H1 (cell line): ENCODE measurements at regions not wholly inside any gene's neighbourhood (a gene's known extent, or its start where the extent isn't known, plus 50 kb on each side); places are given as distances from the start of the nearest gene placed in this dataset.

Experiments
- CTCF ChIA-PET: fragments of 300-600 bp; sonication (Branson Sonifier 250); formaldehyde crosslinking; loops from one replicate; lab custom pipeline; 2021; ENCODE audit not compliant: partially characterized antibody; lab: Charles Lee
- POLR2A ChIA-PET: fragments of 300-600 bp; sonication (Branson Sonifier 250); formaldehyde crosslinking; loops from one replicate; lab custom pipeline; 2021; ENCODE audit warnings: inconsistent platforms; ENCODE audit not compliant: partially characterized antibody; lab: Charles Lee
- DNase-seq, 2 experiments: peaks; one replicate each; pipeline versions ENCODE4 v3.0.0 to v3.0.0-alpha.2; 2010 to 2022; ENCODE audit warnings: low spot score in 2 of 2, low read depth in 1 of 2, mixed read lengths in 1 of 2
- FAIRE-seq: peaks from 2 replicates; lab custom pipeline; 2011; peaks lifted over from hg19 to GRCh38; lab: Jason Lieb, UNC
- H2AFZ ChIP-seq: 2 replicates; pipeline ENCODE4 v1.8.1; 2012; ENCODE audit warnings: low read length, inconsistent platforms
- H2AK5ac ChIP-seq: 2 replicates; pipeline ENCODE4 v1.6.1; 2013; ENCODE audit warnings: low read depth, low read length
- H2BK120ac ChIP-seq: replicated peaks from 2 replicates; pipeline ENCODE3; 2013; ENCODE audit warnings: low read depth, low read length, inconsistent platforms
- H2BK12ac ChIP-seq: 2 replicates; pipeline ENCODE4 v1.6.1; 2013; ENCODE audit warnings: low read depth, low read length
- H2BK15ac ChIP-seq: 2 replicates; pipeline ENCODE4 v1.6.1; 2013; ENCODE audit warnings: low read length
- H2BK20ac ChIP-seq: 2 replicates; pipeline ENCODE4 v1.6.1; 2013; ENCODE audit warnings: low read length
- H2BK5ac ChIP-seq: 2 replicates; pipeline ENCODE4 v1.6.1; 2013; ENCODE audit warnings: low read depth, low read length
- H3K14ac ChIP-seq: 2 replicates; pipeline ENCODE4 v1.6.1; 2013; ENCODE audit warnings: inconsistent platforms; ENCODE audit not compliant: insufficient read length
- H3K18ac ChIP-seq: 2 replicates; pipeline ENCODE4 v1.6.1; 2013; ENCODE audit warnings: low read length; ENCODE audit errors: extremely low read depth
- H3K23ac ChIP-seq: 2 replicates; pipeline ENCODE4 v1.6.1; 2013; ENCODE audit warnings: inconsistent platforms; ENCODE audit not compliant: insufficient read length
- H3K23me2 ChIP-seq: 2 replicates; pipeline ENCODE4 v1.6.1; 2013; ENCODE audit warnings: low read depth, low read length
- H3K27ac ChIP-seq: 2 replicates; pipeline ENCODE4 v1.6.1; 2011; ENCODE audit warnings: low read depth, low read length, inconsistent platforms
- H3K27me3 ChIP-seq, 4 experiments: replicated peaks in 1 of 4; 1 replicate in 1 of 4; 2 replicates in 3 of 4; pipeline versions ENCODE4 v1.6.1 to v1.8.1; 2011 to 2013; ENCODE audit warnings: low read length in 3 of 4, mild to moderate bottlenecking in 3 of 4, inconsistent platforms in 2 of 4, mixed read lengths in 2 of 4, moderate library complexity in 1 of 4; ENCODE audit not compliant: control insufficient read depth in 3 of 4, insufficient read depth in 3 of 4; ENCODE audit errors: extremely low read depth in 1 of 4
- H3K36me3 ChIP-seq, 4 experiments: 2 replicates each; pipeline versions ENCODE4 v1.6.1 to v1.8.1; 2011 to 2013; ENCODE audit warnings: mild to moderate bottlenecking in 4 of 4, low read length in 3 of 4, moderate library complexity in 2 of 4, control low read depth in 1 of 4, inconsistent platforms in 1 of 4; ENCODE audit not compliant: insufficient read depth in 4 of 4, control insufficient read depth in 2 of 4
- H3K4ac ChIP-seq: replicated peaks from 2 replicates; pipeline ENCODE3; 2013; ENCODE audit warnings: low read length, low read depth, mixed read lengths, inconsistent platforms; ENCODE audit not compliant: insufficient read length
- H3K4me1 ChIP-seq, 4 experiments: replicated peaks in 1 of 4; 1 replicate in 1 of 4; 2 replicates in 3 of 4; pipeline versions ENCODE4 v1.6.1 to v1.8.1; 2011 to 2013; ENCODE audit warnings: low read length in 3 of 4, inconsistent platforms in 2 of 4, mixed read lengths in 1 of 4; ENCODE audit not compliant: insufficient read depth in 4 of 4, control insufficient read depth in 3 of 4
- H3K4me2 ChIP-seq, 2 experiments: 2 replicates each; pipeline versions ENCODE4 v1.6.1 to v1.8.1; 2011 to 2013; ENCODE audit warnings: low read depth in 2 of 2, low read length in 2 of 2, control low read depth in 1 of 2, inconsistent platforms in 1 of 2, mild to moderate bottlenecking in 1 of 2; ENCODE audit not compliant: insufficient read depth in 1 of 2
- H3K4me3 ChIP-seq, 4 experiments: fragments of 200-600, 300-600 bp in 1 of 4; sonication (generic), shearing (Covaris generic), sonication (Bioruptor Twin) in 1 of 4; 2 replicates each; pipeline versions ENCODE4 v1.5.1 to v1.8.1; 2011 to 2016; ENCODE audit warnings: low read length in 4 of 4, low read depth in 3 of 4, control low read depth in 2 of 4, inconsistent platforms in 2 of 4, mild to moderate bottlenecking in 2 of 4, mixed read lengths in 1 of 4, moderate library complexity in 1 of 4; ENCODE audit not compliant: insufficient read depth in 2 of 4; ENCODE audit errors: extremely low read depth in 1 of 4
- H3K56ac ChIP-seq: replicated peaks from 2 replicates; pipeline ENCODE3; 2013; ENCODE audit warnings: low read depth, mild to moderate bottlenecking, mixed read lengths, low read length, inconsistent platforms; ENCODE audit not compliant: insufficient read length
- H3K79me1 ChIP-seq: 2 replicates; pipeline ENCODE4 v1.6.1; 2013; ENCODE audit warnings: low read depth, low read length, control low read depth
- H3K79me2 ChIP-seq, 2 experiments: 2 replicates each; pipeline versions ENCODE4 v1.6.1 to v1.8.1; 2012 to 2013; ENCODE audit warnings: low read length in 2 of 2, mild to moderate bottlenecking in 2 of 2, inconsistent platforms in 1 of 2; ENCODE audit not compliant: insufficient read depth in 2 of 2, control insufficient read depth in 1 of 2
- H3K9ac ChIP-seq, 4 experiments: replicated peaks in 1 of 4; 1 replicate in 1 of 4; 2 replicates in 3 of 4; pipeline versions ENCODE4 v1.6.1 to v1.8.1; 2011 to 2013; ENCODE audit warnings: low read depth in 3 of 4, low read length in 3 of 4, control low read depth in 2 of 4, mild to moderate bottlenecking in 2 of 4, moderate library complexity in 2 of 4, inconsistent platforms in 1 of 4; ENCODE audit errors: extremely low read depth in 1 of 4
- H3K9me3 ChIP-seq, 2 experiments: 2 replicates each; pipeline versions ENCODE4 v1.6.1 to v1.8.1; 2012 to 2013; ENCODE audit warnings: mild to moderate bottlenecking in 2 of 2, moderate library complexity in 2 of 2, control low read depth in 1 of 2, inconsistent platforms in 1 of 2, low read depth in 1 of 2, low read length in 1 of 2, mixed read lengths in 1 of 2; ENCODE audit not compliant: insufficient read depth in 2 of 2
- H4K20me1 ChIP-seq, 2 experiments: replicated peaks in 1 of 2; 2 replicates each; pipeline versions ENCODE3 to v1.8.1; 2011 to 2013; ENCODE audit warnings: inconsistent platforms in 2 of 2, low read length in 2 of 2, mild to moderate bottlenecking in 1 of 2; ENCODE audit not compliant: insufficient read depth in 2 of 2, control insufficient read depth in 1 of 2
- H4K5ac ChIP-seq: 2 replicates; pipeline ENCODE4 v1.6.1; 2013; ENCODE audit warnings: low read length, low read depth, mixed read lengths, inconsistent platforms; ENCODE audit not compliant: insufficient read length
- H4K8ac ChIP-seq: 2 replicates; pipeline ENCODE4 v1.8.0; 2013; ENCODE audit warnings: mild to moderate bottlenecking, moderate library complexity, low read length, inconsistent platforms; ENCODE audit not compliant: insufficient read depth; ENCODE audit errors: extremely low read depth
- H4K91ac ChIP-seq: replicated peaks from 2 replicates; pipeline ENCODE3; 2013; ENCODE audit warnings: low read length, mixed read lengths, inconsistent platforms; ENCODE audit not compliant: insufficient read length
- CHD2 ChIP-seq: IDR thresholded peaks from 2 replicates; pipeline ENCODE4 v1.6.1; 2012; ENCODE audit warnings: low read length, improper control_type of control experiment
- CTBP2 ChIP-seq: IDR thresholded peaks from 2 replicates; pipeline ENCODE4 v1.7.0; 2011; ENCODE audit warnings: borderline replicate concordance, mild to moderate bottlenecking, moderate library complexity, mixed read lengths, low read length; ENCODE audit not compliant: insufficient read depth, insufficient read length
- SIN3A ChIP-seq, 2 experiments: IDR thresholded peaks in 1 of 2; conservative IDR thresholded peaks in 1 of 2; 2 replicates each; pipeline ENCODE4 v1.6.1; 2011 to 2012; ENCODE audit warnings: low read length in 2 of 2, improper control_type of control experiment in 1 of 2, low read depth in 1 of 2, mild to moderate bottlenecking in 1 of 2
- SIRT6 ChIP-seq: IDR thresholded peaks from one replicate; pipeline ENCODE4 v1.7.1; 2012; ENCODE audit warnings: low read length, inconsistent platforms
- TAF1 ChIP-seq: IDR thresholded peaks from 2 replicates; pipeline ENCODE4 v1.6.1; 2011; ENCODE audit warnings: mild to moderate bottlenecking, low read depth, low read length
- WGBS, 2 experiments: shearing (Covaris generic) in 1 of 2; methylation state at CpG; one replicate each; pipeline versions ENCODE4 v1.1.6 to v1.1.7; 2013 to 2015; ENCODE audit warnings: low lambda C conversion rate in 2 of 2, mixed read lengths in 2 of 2, inconsistent platforms in 1 of 2, low coverage in 1 of 2, missing lambda C conversion rate in 1 of 2; ENCODE audit not compliant: insufficient replicate concordance in 2 of 2, insufficient coverage in 1 of 2, insufficient read length in 1 of 2; ENCODE audit errors: extremely low coverage in 1 of 2, missing lambda C conversion rate in 1 of 2; 5-methylcytosine and 5-hydroxymethylcytosine counted together
- TF ChIP-seq, protein P1 (sequence below): IDR thresholded peaks from 2 replicates; pipeline ENCODE4 v1.6.1; 2011; ENCODE audit warnings: low read length, improper control_type of control experiment
- TF ChIP-seq, protein P2 (sequence below): IDR thresholded peaks from 2 replicates; pipeline ENCODE4 v1.6.1; 2011; ENCODE audit warnings: low read depth, mild to moderate bottlenecking, low read length; ENCODE audit not compliant: insufficient read depth

DNA sequence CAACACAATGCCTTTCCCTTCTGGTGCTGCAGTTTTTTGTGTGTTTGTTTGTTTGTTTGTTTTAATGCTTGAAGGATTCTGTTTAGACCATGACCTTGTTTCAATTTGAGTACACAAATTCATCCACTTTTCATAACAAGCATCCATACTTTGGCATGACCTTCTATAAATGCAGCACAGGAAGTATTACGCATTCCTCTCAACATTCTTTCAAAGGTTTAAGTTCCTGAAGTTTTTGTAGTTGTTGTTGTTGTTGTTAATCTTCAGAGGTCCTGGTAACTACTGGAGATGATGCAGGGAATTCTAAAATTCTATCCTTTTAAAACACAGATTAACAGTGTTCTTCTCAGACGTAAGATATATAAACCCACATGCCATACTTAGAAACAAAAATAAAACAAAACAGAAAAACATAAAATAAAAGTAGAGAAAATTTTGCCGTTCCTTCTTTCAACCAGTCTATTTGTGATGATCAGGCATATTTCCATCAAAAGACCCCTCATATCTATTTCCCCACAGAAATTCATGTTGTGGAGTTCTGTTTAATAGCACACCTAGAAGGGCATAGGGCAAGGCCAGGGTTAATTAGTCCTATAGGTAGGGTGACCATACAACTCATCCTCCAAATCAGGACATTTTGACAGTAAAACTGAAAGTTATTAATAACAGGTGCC, 529.9 kb downstream of the NOVA1 start:
- Histone ChIP-seq H3K4me2 (no peak overlapping the region), H4K91ac (no peak overlapping the region), H2AK5ac (no peak overlapping the region), H2BK15ac (no peak overlapping the region), H4K8ac (no peak overlapping the region), H3K4me3 (no peak overlapping the region), H3K9ac (no peak overlapping the region), H4K20me1 (no peaks in the 10 kb centered on the region), H3K27ac (no peak overlapping the region), H3K79me2 (no peaks in the 10 kb centered on the region), H3K36me3 (no peaks in the 10 kb centered on the region), H3K79me1 (no peaks in the 10 kb centered on the region), H3K18ac (no peak overlapping the region), H2BK20ac (no peak overlapping the region), H4K5ac (no peak overlapping the region), H3K23ac (no peak overlapping the region), H2BK120ac (no peak overlapping the region), H2BK5ac (no peak overlapping the region), H3K23me2 (no peaks in the 10 kb centered on the region), H3K4me1 (no peaks in the 10 kb centered on the region), H3K9me3 (no peaks in the 10 kb centered on the region), H2BK12ac (no peak overlapping the region), H3K4ac (no peak overlapping the region), H3K56ac (no peak overlapping the region), H3K14ac (no peak overlapping the region), H3K27me3 (no peaks in the 10 kb centered on the region), H2AFZ (0 out of 2 replicates have a peak overlapping the region, but pooled peaks have one; percentile 46)
- peak; percentile 45 for FAIRE-seq
- 87% methylated on average over 3 of the region's 3 CpGs; no CpG with 5 or more reads in 1 of the 2 experiments for WGBS, 2 experiments
- ChIA-PET CTCF (no interaction called here), POLR2A (no interaction called here)
- TF ChIP-seq CHD2 (no peak), SIRT6 (no peak), TAF1 (no peak), SIN3A (conservative IDR thresholded peaks at IDR 0.05 in 1 of 2, IDR thresholded peaks at IDR 0.05 in 1 of 2; ENCODE audit: low read depth in 1 of 2, low read length in 2 of 2) (no peak), CTBP2 (no peak)
- TF ChIP-seq, protein P1, sequence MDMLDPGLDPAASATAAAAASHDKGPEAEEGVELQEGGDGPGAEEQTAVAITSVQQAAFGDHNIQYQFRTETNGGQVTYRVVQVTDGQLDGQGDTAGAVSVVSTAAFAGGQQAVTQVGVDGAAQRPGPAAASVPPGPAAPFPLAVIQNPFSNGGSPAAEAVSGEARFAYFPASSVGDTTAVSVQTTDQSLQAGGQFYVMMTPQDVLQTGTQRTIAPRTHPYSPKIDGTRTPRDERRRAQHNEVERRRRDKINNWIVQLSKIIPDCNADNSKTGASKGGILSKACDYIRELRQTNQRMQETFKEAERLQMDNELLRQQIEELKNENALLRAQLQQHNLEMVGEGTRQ, result no peak
- TF ChIP-seq, protein P2, sequence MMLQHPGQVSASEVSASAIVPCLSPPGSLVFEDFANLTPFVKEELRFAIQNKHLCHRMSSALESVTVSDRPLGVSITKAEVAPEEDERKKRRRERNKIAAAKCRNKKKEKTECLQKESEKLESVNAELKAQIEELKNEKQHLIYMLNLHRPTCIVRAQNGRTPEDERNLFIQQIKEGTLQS, result no peak
- DNase-seq, result no peak
